NCI-H82 treated with DMSO at 0.1 percent for 48 hours (cell line): ENCODE measurements at regions not wholly inside any gene's neighbourhood (a gene's known extent, or its start where the extent isn't known, plus 50 kb on each side); places are given as distances from the start of the nearest gene placed in this dataset.
"Not testable (repeated sequence)": the region's sequence is repeated elsewhere in the genome, so short reads cannot be mapped to it uniquely, and the experiment has no call there.

Experiments
- DNase-seq: peaks from one replicate; lab custom pipeline; 2025; ENCODE audit not compliant: unreplicated experiment; lab: John Stamatoyannopoulos, UW

GRCh38 chr4:156117743-156118142 lies 164.1 kb upstream of the CTSO start:
- no peak for DNase-seq

- DNase-seq: peak; percentile 18
These were observed 163.3 kb upstream of the CTSO start for GRCh38 chr4:156116991-156117390.

GRCh38 chr4:156113138-156113765 lies 159.6 kb upstream of the CTSO start:
- DNase-seq: no peak

GRCh38 chr4:156111686-156112085 lies 158.0 kb upstream of the CTSO start:
- no peak for DNase-seq

- DNase-seq: peak; percentile 14
These were observed 156.6 kb upstream of the CTSO start for GRCh38 chr4:156109943-156110900.

GRCh38 chr4:156109087-156109486 lies 155.4 kb upstream of the CTSO start:
- not testable (repeated sequence) for DNase-seq

- DNase-seq: no peak
These were observed 149.6 kb upstream of the CTSO start for GRCh38 chr4:156103311-156103710.

- no peak for DNase-seq
These were observed 148.7 kb upstream of the CTSO start for GRCh38 chr4:156102411-156102810.

GRCh38 chr4:156101571-156101970 lies 147.9 kb upstream of the CTSO start:
- no peak for DNase-seq

GRCh38 chr4:156100651-156101050 lies 147.0 kb upstream of the CTSO start:
- DNase-seq: no peak

- DNase-seq: no peak
These were observed 145.1 kb upstream of the CTSO start for GRCh38 chr4:156098805-156099204.

GRCh38 chr4:156085100-156085499 lies 131.4 kb upstream of the CTSO start:
- DNase-seq: no peak

- no peak for DNase-seq
These were observed 130.7 kb upstream of the CTSO start for GRCh38 chr4:156084373-156084772.

GRCh38 chr4:156073976-156074375 lies 120.3 kb upstream of the CTSO start:
- no peak for DNase-seq

GRCh38 chr4:156060661-156061060 lies 107.0 kb upstream of the CTSO start:
- no peak for DNase-seq

GRCh38 chr4:156053174-156053573 lies 99.5 kb upstream of the CTSO start:
- no peak for DNase-seq

- DNase-seq: no peak
These were observed 98.5 kb upstream of the CTSO start for GRCh38 chr4:156052116-156052515.

- peak; percentile 71 for DNase-seq
These were observed 85.1 kb upstream of the CTSO start for GRCh38 chr4:156038772-156039171.

GRCh38 chr4:156036496-156036895 lies 82.8 kb upstream of the CTSO start:
- no peak for DNase-seq

- no peak for DNase-seq
These were observed 76.0 kb upstream of the CTSO start for GRCh38 chr4:156029691-156030090.

- DNase-seq: no peak
These were observed 67.6 kb upstream of the CTSO start for GRCh38 chr4:156021298-156021697.

- no peak for DNase-seq
These were observed 65.6 kb upstream of the CTSO start for GRCh38 chr4:156019246-156019645.
